ENCODE measurements at regions not wholly inside any gene's neighbourhood (a gene's known extent, or its start where the extent isn't known, plus 50 kb on each side); places are given as distances from the start of the nearest gene placed in this dataset.

DNA sequence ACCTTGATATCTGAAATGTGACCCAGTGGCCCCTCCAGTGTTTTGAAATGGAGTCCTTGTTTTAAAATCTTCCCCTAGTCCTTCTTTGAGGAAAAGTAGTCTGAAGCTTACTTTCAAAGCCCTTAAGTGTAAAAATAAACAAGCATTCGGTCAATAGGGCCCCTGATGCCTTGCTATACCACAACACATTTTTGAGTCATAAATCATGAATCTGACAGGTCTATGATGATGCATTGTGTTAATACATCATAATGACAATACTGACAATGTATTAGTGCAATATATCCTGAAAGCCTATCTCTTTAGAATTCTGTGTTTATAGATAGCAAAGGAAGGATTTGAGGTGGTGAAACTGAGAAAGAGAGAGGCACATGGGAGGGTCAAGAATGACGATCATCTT is 464.2 kb downstream of the MEIS1 start:
- Mint-ChIP-seq H3K9me3 (no peaks in the 10 kb centered on the region), H3K27me3 (ENCODE audit: insufficient read depth) (peaks cover 69% of the 10 kb centered on the region), H3K4me3 (no peak overlapping the region), H3K4me1 (peaks cover 24% of the 10 kb centered on the region), H3K27ac (no peak overlapping the region), H3K36me3 (ENCODE audit: low read depth) (no peaks in the 10 kb centered on the region)
- Histone ChIP-seq H3K27ac (ENCODE audit: low read depth, low read length) (no peak overlapping the region), H3K4me1 (ENCODE audit: control insufficient read depth, insufficient read depth, low read length) (peaks cover 8% of the 10 kb centered on the region), H3K27me3 (ENCODE audit: control insufficient read depth, insufficient read depth, low read length, poor library complexity, severe bottlenecking) (peaks cover 73% of the 10 kb centered on the region), H3K36me3 (ENCODE audit: control insufficient read depth, insufficient read depth, low read length) (no peaks in the 10 kb centered on the region), H3K9ac (ENCODE audit: extremely low read depth, low read length, poor library complexity, severe bottlenecking) (no peak overlapping the region), H3K4me3 (ENCODE audit: low read length) (no peak overlapping the region), H3K9me3 (ENCODE audit: control insufficient read depth, low read length) (no peaks in the 10 kb centered on the region)
- TF ChIP-seq, protein P1, sequence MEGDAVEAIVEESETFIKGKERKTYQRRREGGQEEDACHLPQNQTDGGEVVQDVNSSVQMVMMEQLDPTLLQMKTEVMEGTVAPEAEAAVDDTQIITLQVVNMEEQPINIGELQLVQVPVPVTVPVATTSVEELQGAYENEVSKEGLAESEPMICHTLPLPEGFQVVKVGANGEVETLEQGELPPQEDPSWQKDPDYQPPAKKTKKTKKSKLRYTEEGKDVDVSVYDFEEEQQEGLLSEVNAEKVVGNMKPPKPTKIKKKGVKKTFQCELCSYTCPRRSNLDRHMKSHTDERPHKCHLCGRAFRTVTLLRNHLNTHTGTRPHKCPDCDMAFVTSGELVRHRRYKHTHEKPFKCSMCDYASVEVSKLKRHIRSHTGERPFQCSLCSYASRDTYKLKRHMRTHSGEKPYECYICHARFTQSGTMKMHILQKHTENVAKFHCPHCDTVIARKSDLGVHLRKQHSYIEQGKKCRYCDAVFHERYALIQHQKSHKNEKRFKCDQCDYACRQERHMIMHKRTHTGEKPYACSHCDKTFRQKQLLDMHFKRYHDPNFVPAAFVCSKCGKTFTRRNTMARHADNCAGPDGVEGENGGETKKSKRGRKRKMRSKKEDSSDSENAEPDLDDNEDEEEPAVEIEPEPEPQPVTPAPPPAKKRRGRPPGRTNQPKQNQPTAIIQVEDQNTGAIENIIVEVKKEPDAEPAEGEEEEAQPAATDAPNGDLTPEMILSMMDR (conservative IDR thresholded peaks at IDR 0.05): no peak
- 97% methylated on average over 2 of the region's 2 CpGs; no CpG with 5 or more reads in 1 of the 2 experiments for WGBS, 2 experiments (ENCODE audit: insufficient coverage in 1 of 2, insufficient read length in 1 of 2)
- DNase-seq: no peak

DNA sequence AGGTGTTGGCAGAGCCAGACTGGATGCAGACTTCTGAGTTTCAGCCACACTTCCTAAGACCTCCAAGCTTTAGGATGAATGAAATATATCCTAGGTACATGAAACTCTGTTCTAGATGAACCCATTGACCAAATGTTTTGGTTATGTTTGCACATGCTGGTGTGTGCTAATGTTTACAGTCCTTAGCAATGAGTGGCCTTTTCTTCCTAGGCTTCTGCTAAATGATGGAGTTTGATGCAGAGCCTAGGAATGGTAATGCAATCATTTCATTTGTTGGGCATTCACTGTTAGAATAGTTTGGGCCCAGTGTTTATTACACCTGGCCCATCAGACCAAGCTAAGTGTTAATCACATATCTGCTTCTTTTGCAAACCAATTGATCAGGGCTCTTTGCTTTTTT is 464.7 kb downstream of the MEIS1 start:
- Histone ChIP-seq H3K4me3 (ENCODE audit: low read length) (no peak overlapping the region), H3K27me3 (ENCODE audit: control insufficient read depth, insufficient read depth, low read length, poor library complexity, severe bottlenecking) (peaks cover 68% of the 10 kb centered on the region), H3K36me3 (ENCODE audit: control insufficient read depth, insufficient read depth, low read length) (no peaks in the 10 kb centered on the region), H3K27ac (ENCODE audit: low read depth, low read length) (no peak overlapping the region), H3K9ac (ENCODE audit: extremely low read depth, low read length, poor library complexity, severe bottlenecking) (no peak overlapping the region), H3K9me3 (ENCODE audit: control insufficient read depth, low read length) (no peaks in the 10 kb centered on the region), H3K4me1 (ENCODE audit: control insufficient read depth, insufficient read depth, low read length) (peaks cover 8% of the 10 kb centered on the region)
- H3K27me3 Mint-ChIP-seq (ENCODE audit: insufficient read depth): peaks cover 66% of the 10 kb centered on the region
- H3K27ac Mint-ChIP-seq: no peak overlapping the region
- peaks cover 26% of the 10 kb centered on the region for H3K4me1 Mint-ChIP-seq
- no peak overlapping the region for H3K4me3 Mint-ChIP-seq
- no peaks in the 10 kb centered on the region for H3K9me3 Mint-ChIP-seq
- no peaks in the 10 kb centered on the region for H3K36me3 Mint-ChIP-seq (ENCODE audit: low read depth)
- DNase-seq: no peak
- TF ChIP-seq, protein P1 (conservative IDR thresholded peaks at IDR 0.05): no peak

DNA sequence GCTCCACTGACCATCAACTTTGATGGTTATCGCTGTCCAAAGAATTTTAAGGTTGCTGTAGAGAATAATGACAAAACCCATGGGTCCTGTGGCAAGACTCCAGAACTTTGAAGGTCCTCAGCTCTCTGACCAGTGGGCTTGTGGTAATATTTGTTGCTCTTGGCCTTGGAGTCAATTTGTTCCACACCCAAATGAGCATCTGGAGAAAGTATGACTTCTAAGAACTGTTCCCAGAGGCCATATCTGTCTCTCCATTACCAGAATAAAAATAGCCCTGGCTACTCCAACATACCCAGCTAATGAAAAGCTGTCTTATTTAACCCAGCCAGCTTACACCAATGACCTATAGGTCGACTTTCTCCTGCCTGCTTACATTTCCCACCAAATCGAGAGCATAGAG is 466.4 kb downstream of the MEIS1 start:
- Histone ChIP-seq H3K36me3 (ENCODE audit: control insufficient read depth, insufficient read depth, low read length) (no peaks in the 10 kb centered on the region), H3K27me3 (ENCODE audit: control insufficient read depth, insufficient read depth, low read length, poor library complexity, severe bottlenecking) (peaks cover 62% of the 10 kb centered on the region), H3K9me3 (ENCODE audit: control insufficient read depth, low read length) (no peaks in the 10 kb centered on the region), H3K4me3 (ENCODE audit: low read length) (no peak overlapping the region), H3K4me1 (ENCODE audit: control insufficient read depth, insufficient read depth, low read length) (peaks cover 7% of the 10 kb centered on the region), H3K9ac (ENCODE audit: extremely low read depth, low read length, poor library complexity, severe bottlenecking) (no peak overlapping the region), H3K27ac (ENCODE audit: low read depth, low read length) (no peak overlapping the region)
- TF ChIP-seq, protein P1 (conservative IDR thresholded peaks at IDR 0.05): no peak
- WGBS, 2 experiments (ENCODE audit: insufficient coverage in 1 of 2, insufficient read length in 1 of 2): 90 to 91% methylated on average over 2 to 3 of the region's 3 CpGs
- Mint-ChIP-seq H3K4me3 (no peak overlapping the region), H3K9me3 (no peaks in the 10 kb centered on the region), H3K27me3 (ENCODE audit: insufficient read depth) (peaks cover 64% of the 10 kb centered on the region), H3K27ac (no peak overlapping the region), H3K36me3 (ENCODE audit: low read depth) (no peaks in the 10 kb centered on the region), H3K4me1 (peaks cover 20% of the 10 kb centered on the region)
- no peak for DNase-seq
